ENCODE measurements at regions not wholly inside any gene's neighbourhood (a gene's known extent, or its start where the extent isn't known, plus 50 kb on each side); places are given as distances from the start of the nearest gene placed in this dataset.

DNA sequence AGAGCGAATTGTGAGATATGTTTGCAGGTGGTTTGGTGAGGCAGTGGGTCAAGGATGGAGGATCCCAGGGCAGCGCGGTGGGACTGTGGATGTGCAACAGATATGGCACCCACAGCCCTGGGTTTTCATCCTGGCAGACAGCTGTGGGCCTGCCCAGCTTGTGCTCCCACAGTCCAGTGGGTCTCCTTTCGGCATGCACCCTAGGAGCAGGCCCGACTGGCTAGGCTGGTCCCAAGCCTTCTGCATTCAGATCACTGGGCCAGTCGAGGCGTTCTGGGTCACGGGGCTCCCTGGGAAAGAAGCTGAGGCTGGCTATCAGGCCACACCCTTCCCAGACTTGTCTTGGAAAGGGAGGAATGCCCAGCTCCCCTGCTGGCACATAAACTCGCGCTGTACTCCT lies 2289.6 kb downstream of the ARAP2 start (continued):
- TF ChIP-seq, protein P1, sequence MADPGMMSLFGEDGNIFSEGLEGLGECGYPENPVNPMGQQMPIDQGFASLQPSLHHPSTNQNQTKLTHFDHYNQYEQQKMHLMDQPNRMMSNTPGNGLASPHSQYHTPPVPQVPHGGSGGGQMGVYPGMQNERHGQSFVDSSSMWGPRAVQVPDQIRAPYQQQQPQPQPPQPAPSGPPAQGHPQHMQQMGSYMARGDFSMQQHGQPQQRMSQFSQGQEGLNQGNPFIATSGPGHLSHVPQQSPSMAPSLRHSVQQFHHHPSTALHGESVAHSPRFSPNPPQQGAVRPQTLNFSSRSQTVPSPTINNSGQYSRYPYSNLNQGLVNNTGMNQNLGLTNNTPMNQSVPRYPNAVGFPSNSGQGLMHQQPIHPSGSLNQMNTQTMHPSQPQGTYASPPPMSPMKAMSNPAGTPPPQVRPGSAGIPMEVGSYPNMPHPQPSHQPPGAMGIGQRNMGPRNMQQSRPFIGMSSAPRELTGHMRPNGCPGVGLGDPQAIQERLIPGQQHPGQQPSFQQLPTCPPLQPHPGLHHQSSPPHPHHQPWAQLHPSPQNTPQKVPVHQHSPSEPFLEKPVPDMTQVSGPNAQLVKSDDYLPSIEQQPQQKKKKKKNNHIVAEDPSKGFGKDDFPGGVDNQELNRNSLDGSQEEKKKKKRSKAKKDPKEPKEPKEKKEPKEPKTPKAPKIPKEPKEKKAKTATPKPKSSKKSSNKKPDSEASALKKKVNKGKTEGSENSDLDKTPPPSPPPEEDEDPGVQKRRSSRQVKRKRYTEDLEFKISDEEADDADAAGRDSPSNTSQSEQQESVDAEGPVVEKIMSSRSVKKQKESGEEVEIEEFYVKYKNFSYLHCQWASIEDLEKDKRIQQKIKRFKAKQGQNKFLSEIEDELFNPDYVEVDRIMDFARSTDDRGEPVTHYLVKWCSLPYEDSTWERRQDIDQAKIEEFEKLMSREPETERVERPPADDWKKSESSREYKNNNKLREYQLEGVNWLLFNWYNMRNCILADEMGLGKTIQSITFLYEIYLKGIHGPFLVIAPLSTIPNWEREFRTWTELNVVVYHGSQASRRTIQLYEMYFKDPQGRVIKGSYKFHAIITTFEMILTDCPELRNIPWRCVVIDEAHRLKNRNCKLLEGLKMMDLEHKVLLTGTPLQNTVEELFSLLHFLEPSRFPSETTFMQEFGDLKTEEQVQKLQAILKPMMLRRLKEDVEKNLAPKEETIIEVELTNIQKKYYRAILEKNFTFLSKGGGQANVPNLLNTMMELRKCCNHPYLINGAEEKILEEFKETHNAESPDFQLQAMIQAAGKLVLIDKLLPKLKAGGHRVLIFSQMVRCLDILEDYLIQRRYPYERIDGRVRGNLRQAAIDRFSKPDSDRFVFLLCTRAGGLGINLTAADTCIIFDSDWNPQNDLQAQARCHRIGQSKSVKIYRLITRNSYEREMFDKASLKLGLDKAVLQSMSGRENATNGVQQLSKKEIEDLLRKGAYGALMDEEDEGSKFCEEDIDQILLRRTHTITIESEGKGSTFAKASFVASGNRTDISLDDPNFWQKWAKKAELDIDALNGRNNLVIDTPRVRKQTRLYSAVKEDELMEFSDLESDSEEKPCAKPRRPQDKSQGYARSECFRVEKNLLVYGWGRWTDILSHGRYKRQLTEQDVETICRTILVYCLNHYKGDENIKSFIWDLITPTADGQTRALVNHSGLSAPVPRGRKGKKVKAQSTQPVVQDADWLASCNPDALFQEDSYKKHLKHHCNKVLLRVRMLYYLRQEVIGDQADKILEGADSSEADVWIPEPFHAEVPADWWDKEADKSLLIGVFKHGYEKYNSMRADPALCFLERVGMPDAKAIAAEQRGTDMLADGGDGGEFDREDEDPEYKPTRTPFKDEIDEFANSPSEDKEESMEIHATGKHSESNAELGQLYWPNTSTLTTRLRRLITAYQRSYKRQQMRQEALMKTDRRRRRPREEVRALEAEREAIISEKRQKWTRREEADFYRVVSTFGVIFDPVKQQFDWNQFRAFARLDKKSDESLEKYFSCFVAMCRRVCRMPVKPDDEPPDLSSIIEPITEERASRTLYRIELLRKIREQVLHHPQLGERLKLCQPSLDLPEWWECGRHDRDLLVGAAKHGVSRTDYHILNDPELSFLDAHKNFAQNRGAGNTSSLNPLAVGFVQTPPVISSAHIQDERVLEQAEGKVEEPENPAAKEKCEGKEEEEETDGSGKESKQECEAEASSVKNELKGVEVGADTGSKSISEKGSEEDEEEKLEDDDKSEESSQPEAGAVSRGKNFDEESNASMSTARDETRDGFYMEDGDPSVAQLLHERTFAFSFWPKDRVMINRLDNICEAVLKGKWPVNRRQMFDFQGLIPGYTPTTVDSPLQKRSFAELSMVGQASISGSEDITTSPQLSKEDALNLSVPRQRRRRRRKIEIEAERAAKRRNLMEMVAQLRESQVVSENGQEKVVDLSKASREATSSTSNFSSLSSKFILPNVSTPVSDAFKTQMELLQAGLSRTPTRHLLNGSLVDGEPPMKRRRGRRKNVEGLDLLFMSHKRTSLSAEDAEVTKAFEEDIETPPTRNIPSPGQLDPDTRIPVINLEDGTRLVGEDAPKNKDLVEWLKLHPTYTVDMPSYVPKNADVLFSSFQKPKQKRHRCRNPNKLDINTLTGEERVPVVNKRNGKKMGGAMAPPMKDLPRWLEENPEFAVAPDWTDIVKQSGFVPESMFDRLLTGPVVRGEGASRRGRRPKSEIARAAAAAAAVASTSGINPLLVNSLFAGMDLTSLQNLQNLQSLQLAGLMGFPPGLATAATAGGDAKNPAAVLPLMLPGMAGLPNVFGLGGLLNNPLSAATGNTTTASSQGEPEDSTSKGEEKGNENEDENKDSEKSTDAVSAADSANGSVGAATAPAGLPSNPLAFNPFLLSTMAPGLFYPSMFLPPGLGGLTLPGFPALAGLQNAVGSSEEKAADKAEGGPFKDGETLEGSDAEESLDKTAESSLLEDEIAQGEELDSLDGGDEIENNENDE (IDR thresholded peaks at IDR 0.05; ENCODE audit: insufficient replicate concordance, low read length), result no peak
- TF ChIP-seq CHD1 (IDR thresholded peaks at IDR 0.05; ENCODE audit: low read depth, low read length), result no peak
- no peak for TF ChIP-seq TAF1 (IDR thresholded peaks at IDR 0.05; ENCODE audit: low read depth, low read length)
- no peak for TF ChIP-seq NANOG (IDR thresholded peaks at IDR 0.05; ENCODE audit: insufficient read depth, low read depth, low read length, poor library complexity, severe bottlenecking)
